ENCODE measurements at regions not wholly inside any gene's neighbourhood (a gene's known extent, or its start where the extent isn't known, plus 50 kb on each side); places are given as distances from the start of the nearest gene placed in this dataset.
"Not testable (repeated sequence)": the region's sequence is repeated elsewhere in the genome, so short reads cannot be mapped to it uniquely, and the experiment has no call there.

- DNase-seq = no peak
- Histone ChIP-seq H3K4me2 (ENCODE audit: low read depth, low read length) (no peak overlapping the region), H3K9me3 (replicated peaks; ENCODE audit: insufficient read depth, low read length) (no peaks in the 10 kb centered on the region), H3K4me3 (ENCODE audit: low read length) (no peak overlapping the region), H3K79me2 (ENCODE audit: low read length) (no peaks in the 10 kb centered on the region), H3K9me2 (replicated peaks; ENCODE audit: insufficient read depth, low read length) (no peaks in the 10 kb centered on the region), H3K27me3 (replicated peaks; ENCODE audit: insufficient read depth, low read length) (no peaks in the 10 kb centered on the region), H3F3A (ENCODE audit: insufficient read depth, low read length) (no peaks in the 10 kb centered on the region), H3K9ac (ENCODE audit: low read length) (no peak overlapping the region), H4K20me1 (ENCODE audit: insufficient read depth, low read length) (no peaks in the 10 kb centered on the region), H3K4me1 (ENCODE audit: low read length) (no peaks in the 10 kb centered on the region), H2AFZ (ENCODE audit: low read length) (no peak overlapping the region), H3K36me3 (replicated peaks; ENCODE audit: insufficient read depth, low read length) (no peaks in the 10 kb centered on the region), H3K27ac (ENCODE audit: low read length) (no peak overlapping the region)
- TF ChIP-seq CTCF (IDR thresholded peaks at IDR 0.05; ENCODE audit: low read length) (no peak), EZH2phosphoT487 (IDR thresholded peaks at IDR 0.05; ENCODE audit: low read length) (no peak), EZH2 (optimal IDR thresholded peaks at IDR 0.05; ENCODE audit: low read depth, low read length) (no peak)
Measured at GRCh38 chr21:19065164-19065563, 661.6 kb upstream of the TMPRSS15 start.

DNA sequence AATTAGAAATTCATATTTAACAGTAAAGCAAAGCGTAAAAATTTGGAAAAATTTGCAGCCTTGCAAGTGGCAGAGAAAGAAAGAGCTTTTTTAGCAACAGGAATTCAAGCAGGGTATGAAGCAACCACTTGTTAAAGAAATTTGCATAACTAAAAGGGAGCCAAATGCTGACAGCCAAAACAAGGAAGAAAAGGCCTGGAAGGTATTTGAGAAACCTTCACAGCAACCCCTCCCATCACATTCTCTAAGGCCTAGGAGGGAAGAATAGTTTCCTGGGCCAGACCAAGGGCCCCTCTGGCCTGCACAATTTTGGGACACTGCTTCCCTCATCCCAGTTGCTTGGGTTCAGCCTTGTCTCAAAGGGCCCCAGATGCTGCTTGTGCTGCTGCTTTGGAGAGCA is 672.4 kb upstream of the TMPRSS15 start:
- no peak overlapping the region for H2AFZ ChIP-seq (ENCODE audit: low read length)
- no peaks in the 10 kb centered on the region for H3K27me3 ChIP-seq (replicated peaks; ENCODE audit: insufficient read depth, low read length)
- no peak for DNase-seq
- no peak overlapping the region for H3K9ac ChIP-seq (ENCODE audit: low read length)
- H3K79me2 ChIP-seq (ENCODE audit: low read length) = no peaks in the 10 kb centered on the region
- no peaks in the 10 kb centered on the region for H4K20me1 ChIP-seq (ENCODE audit: insufficient read depth, low read length)
- H3F3A ChIP-seq (ENCODE audit: insufficient read depth, low read length) = no peaks in the 10 kb centered on the region
- H3K4me3 ChIP-seq (ENCODE audit: low read length) = no peak overlapping the region
- H3K9me3 ChIP-seq (replicated peaks; ENCODE audit: insufficient read depth, low read length) = no peaks in the 10 kb centered on the region
- H3K36me3 ChIP-seq (replicated peaks; ENCODE audit: insufficient read depth, low read length) = no peaks in the 10 kb centered on the region
- no peak for TF ChIP-seq CTCF (IDR thresholded peaks at IDR 0.05; ENCODE audit: low read length)
- TF ChIP-seq EZH2phosphoT487 (IDR thresholded peaks at IDR 0.05; ENCODE audit: low read length) = no peak
- TF ChIP-seq EZH2 (optimal IDR thresholded peaks at IDR 0.05; ENCODE audit: low read depth, low read length) = no peak
- H3K4me2 ChIP-seq (ENCODE audit: low read depth, low read length) = no peak overlapping the region
- H3K4me1 ChIP-seq (ENCODE audit: low read length) = no peaks in the 10 kb centered on the region
- no peaks in the 10 kb centered on the region for H3K9me2 ChIP-seq (replicated peaks; ENCODE audit: insufficient read depth, low read length)
- H3K27ac ChIP-seq (ENCODE audit: low read length) = no peak overlapping the region

DNA sequence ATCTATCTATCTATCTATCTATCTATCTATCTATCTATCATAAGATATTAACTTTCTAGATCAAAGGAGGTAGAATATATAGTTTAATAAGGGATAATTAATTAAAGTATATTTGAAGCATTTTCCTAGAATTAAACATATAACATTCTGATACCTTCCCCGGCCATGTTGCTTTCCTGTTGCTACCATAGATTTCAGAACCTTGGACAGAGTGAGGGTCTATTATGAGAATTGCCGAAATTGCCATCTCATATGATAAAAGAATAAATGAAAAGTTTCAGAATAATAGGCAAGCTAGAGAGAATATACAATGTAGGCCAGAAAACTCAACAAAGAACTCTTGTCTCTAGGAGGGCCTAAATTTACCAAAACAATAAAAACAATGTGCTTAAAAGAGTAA is 706.1 kb upstream of the TMPRSS15 start:
- Histone ChIP-seq H3K27ac (ENCODE audit: low read length) (no peak overlapping the region), H3K4me3 (ENCODE audit: low read length) (no peak overlapping the region), H4K20me1 (ENCODE audit: insufficient read depth, low read length) (no peaks in the 10 kb centered on the region), H3K4me2 (ENCODE audit: low read depth, low read length) (no peak overlapping the region), H3K9me3 (replicated peaks; ENCODE audit: insufficient read depth, low read length) (no peaks in the 10 kb centered on the region), H3K27me3 (replicated peaks; ENCODE audit: insufficient read depth, low read length) (no peaks in the 10 kb centered on the region), H3K9me2 (replicated peaks; ENCODE audit: insufficient read depth, low read length) (no peaks in the 10 kb centered on the region), H3K9ac (ENCODE audit: low read length) (no peak overlapping the region), H3K79me2 (ENCODE audit: low read length) (no peaks in the 10 kb centered on the region), H3K4me1 (ENCODE audit: low read length) (no peaks in the 10 kb centered on the region), H3F3A (ENCODE audit: insufficient read depth, low read length) (no peaks in the 10 kb centered on the region), H2AFZ (ENCODE audit: low read length) (no peak overlapping the region), H3K36me3 (replicated peaks; ENCODE audit: insufficient read depth, low read length) (no peaks in the 10 kb centered on the region)
- TF ChIP-seq EZH2phosphoT487 (IDR thresholded peaks at IDR 0.05; ENCODE audit: low read length) (no peak), EZH2 (optimal IDR thresholded peaks at IDR 0.05; ENCODE audit: low read depth, low read length) (no peak), CTCF (IDR thresholded peaks at IDR 0.05; ENCODE audit: low read length) (no peak)
- no peak for DNase-seq

GRCh38 chr21:19119259-19119658 is 715.7 kb upstream of the TMPRSS15 start:
- H4K20me1 ChIP-seq (ENCODE audit: insufficient read depth, low read length); H3K4me3 ChIP-seq (ENCODE audit: low read length); H3K9me2 ChIP-seq (replicated peaks; ENCODE audit: insufficient read depth, low read length); H3K9me3 ChIP-seq (replicated peaks; ENCODE audit: insufficient read depth, low read length); H2AFZ ChIP-seq (ENCODE audit: low read length); DNase-seq; H3K36me3 ChIP-seq (replicated peaks; ENCODE audit: insufficient read depth, low read length); H3K4me2 ChIP-seq (ENCODE audit: low read depth, low read length); H3K9ac ChIP-seq (ENCODE audit: low read length); H3K79me2 ChIP-seq (ENCODE audit: low read length); H3K27me3 ChIP-seq (replicated peaks; ENCODE audit: insufficient read depth, low read length); H3K27ac ChIP-seq (ENCODE audit: low read length); H3F3A ChIP-seq (ENCODE audit: insufficient read depth, low read length); H3K4me1 ChIP-seq (ENCODE audit: low read length): not testable (repeated sequence)

Measured in MM.1S (cell line).